ENCODE measurements at regions not wholly inside any gene's neighbourhood (a gene's known extent, or its start where the extent isn't known, plus 50 kb on each side); places are given as distances from the start of the nearest gene placed in this dataset.
"Not testable (repeated sequence)": the region's sequence is repeated elsewhere in the genome, so short reads cannot be mapped to it uniquely, and the experiment has no call there.

DNA sequence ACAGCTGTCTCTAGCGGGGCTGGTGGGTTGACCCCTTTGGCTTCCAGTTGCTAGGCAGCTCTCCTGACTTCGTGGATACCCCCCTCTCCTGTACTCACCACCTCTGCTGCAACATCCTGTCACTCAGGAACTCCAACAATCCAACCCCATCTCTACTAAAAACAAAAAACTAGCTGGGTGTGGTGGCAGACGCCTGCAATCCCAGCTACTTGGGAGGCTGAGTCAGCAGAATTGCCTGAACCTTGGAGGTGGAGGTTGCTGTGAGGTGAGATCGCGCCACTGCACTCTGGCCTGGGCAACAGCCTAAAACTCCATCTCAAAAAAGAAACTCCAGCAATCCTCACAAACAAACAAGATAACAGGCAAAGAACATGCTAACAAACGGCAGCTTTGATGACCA, 162.4 kb downstream of the TRIM43 start:
- TF ChIP-seq RCOR1 (IDR thresholded peaks at IDR 0.05; ENCODE audit: insufficient replicate concordance, low read length); CHD1 (IDR thresholded peaks at IDR 0.05; ENCODE audit: low read depth, low read length); FOS (IDR thresholded peaks at IDR 0.05; ENCODE audit: low read depth, low read length): not testable (repeated sequence)
